ENCODE measurements at regions not wholly inside any gene's neighbourhood (a gene's known extent, or its start where the extent isn't known, plus 50 kb on each side); places are given as distances from the start of the nearest gene placed in this dataset.

DNA sequence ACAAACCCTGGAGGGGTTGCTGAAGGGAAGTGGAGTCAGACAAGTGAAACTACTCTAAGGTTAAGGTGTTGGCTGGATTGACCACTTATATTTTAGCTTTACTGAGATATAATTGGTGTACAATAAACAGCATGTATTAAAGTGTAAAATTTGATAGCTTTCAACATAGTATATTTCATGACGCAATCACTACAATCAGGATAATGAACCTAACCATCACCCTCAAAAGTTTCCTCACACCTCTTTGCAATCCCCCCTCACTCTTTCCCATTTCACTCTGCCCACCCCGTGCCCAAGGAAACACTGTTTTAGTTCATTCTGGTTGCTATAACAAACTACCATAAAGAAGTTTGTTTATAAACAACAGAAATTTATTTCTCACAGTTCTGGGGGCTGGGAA, 508.0 kb downstream of the FGF9 start:
- DNase-seq (ENCODE audit: low read depth in 3 of 3): no peak

DNA sequence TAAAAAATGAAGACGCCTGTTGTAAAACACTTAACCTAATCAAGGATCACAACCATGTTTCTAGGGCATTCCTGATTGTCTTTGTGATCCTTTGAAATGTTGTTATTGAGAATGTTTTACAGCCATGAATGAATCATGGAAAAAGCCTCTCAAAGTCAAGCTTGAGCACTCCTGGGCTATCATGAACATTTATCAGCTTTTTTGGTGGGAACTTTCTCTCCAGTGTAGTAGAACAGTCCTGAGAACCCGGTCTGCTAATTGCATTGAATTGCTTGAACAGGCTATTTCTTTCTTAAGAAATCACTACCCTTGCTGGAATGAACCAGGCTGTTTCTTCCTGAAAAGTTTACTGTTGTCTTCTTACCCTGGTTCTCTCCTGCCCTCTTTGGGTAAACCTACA, 516.5 kb downstream of the FGF9 start:
- no peak for DNase-seq (ENCODE audit: low read depth in 3 of 3)

DNA sequence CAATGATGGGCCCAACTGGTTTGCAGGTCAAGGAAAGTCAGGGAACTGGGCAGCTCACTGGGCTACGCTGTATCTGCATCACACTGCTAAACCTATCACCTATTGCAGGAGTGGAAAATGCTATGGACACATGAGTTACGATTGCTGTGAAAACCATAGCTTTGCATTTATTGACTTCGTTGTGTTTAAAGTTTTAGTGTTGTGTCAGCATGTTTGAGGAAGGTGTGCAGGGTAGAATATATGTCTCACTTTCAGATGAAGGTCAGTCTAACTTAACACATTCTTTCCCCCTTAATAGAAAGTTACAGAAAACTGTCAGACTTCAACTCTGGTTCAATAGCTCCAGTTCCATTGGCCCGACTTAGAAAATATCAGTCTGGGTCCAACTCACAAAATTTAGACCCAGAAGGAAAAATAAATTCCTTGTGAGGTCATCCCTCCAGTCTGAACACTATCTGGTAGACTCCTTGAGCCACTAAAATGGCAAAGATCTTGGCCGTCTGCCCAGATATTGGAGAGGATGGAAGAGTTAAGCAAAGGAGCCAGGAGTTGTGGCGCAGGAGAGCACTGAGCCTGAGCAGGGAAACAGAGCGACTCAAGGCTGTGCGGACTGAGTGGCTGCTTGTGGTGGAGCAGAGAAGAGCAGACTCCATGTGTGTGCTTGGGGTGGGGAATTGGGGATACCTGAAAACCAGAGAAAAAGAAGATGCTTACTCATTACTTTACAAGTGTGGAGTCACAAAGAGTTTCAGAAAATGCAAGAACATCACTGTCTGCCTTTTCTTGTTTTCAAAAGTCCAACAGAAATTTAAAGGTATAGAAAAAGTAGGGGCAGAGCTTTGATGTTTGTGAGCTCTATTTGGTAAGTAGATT, 518.5 kb downstream of the FGF9 start:
- no peak for DNase-seq (ENCODE audit: low read depth in 3 of 3)

DNA sequence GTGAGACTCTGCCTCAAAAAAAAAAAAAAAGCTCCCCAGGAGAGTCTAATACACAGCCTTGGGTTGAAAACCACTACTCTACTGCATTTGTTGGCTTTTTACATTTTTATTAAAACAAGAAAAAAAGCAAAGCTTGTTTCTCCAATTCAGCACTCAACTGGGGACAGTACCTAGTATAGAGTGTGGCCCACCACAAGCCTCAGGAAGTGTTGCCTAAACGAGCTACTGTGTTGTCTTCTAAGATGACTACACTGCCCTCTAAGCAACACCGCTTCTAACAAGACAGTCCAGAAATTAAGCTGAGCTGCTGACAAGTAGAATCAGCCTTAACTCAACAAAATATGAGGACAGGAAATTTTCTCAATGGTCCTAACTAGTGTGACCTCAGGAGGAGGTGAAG, 522.2 kb downstream of the FGF9 start:
- DNase-seq (ENCODE audit: low read depth in 3 of 3): no peak

DNA sequence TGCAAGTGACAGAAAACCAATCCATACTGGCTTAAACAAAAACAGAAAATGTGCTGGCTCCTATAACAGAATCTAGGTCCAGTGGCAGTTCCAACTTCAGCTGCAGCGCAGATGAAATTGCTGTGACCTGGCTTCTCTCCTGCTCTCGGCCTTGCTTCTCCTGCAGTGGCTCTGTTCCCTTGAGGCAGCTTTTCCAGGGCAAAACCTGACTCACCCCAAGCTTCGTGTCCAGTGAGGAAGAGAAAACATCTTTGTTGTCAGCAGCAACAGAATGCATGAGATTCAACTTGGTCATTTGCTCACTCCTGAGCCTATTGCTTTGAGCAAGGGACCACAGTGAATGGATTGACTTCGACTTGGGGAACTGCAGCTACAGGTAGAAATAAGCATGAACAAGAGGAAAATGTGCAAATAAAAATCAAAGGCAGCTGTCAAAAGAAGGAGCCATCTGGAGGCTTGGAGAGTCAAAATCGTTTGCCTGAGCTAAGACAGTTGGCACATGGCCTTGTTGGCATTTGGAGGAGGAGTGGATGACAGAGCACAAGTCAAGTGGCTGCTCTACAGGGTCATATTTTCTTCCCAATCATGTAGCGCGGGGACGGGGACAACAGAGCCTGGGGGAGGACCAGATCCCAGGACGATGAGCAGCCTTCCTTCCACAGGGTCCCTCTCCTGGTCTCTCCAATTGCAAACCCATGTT, 523.4 kb downstream of the FGF9 start:
- no peak for DNase-seq (ENCODE audit: low read depth in 3 of 3)

DNA sequence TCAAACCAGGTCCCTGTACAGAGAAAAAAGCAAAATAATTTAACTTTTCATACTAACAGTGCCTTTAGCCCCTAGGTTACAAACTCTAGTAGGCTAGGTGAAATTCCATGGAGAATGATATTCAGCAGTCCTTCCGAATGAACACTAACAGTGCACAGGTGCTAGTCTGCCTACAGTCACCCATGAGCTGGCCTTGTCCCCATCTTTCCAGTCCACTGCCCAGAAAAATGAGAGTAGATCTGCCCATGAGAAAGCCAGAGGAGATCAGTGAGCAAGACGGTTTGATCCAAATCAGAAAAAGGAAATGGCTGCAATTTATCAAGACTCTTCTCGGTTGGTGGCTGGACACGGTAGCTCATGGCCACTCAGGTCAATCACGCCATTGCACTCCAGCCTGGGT, 524.9 kb downstream of the FGF9 start:
- DNase-seq (ENCODE audit: low read depth in 3 of 3): no peak

DNA sequence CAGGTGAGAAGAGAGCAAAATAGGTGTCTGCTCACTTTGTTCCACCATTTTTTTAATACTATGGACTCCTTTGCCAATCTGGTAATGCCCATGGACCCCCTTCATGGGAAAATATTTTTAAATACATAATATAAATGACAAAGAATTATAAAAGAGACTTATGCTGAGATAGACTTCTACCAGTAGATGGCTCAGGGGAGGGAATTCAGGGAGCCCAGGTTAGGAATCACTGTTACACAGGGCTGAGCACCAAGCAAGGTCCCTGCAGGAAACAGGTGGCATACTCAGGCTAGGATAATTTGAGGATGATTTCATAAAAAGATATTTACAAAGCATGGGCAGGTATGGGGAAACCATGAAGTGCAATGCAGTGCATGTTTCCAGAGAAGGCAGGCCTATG, 525.9 kb downstream of the FGF9 start:
- DNase-seq (ENCODE audit: low read depth in 3 of 3): no peak

DNA sequence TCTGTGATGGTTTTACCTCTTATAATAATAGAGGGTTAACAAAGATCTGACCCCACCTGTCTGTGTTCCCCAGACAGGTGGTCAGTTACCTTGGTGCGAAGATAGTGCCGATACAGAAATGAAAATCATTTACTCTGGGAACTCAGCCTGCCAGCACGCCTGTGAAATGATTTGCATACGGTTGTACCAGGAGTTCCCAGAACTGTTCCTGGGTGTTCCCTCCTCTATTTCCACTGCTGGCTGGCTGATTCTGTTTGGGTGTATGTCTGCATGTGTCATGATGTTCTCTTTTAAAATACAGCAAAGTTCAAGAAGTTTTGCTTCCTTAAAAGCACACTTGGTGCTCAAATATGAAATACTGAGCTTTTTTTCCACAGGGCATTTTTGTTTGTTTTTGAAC, 527.1 kb downstream of the FGF9 start:
- DNase-seq (ENCODE audit: low read depth in 3 of 3): no peak

DNA sequence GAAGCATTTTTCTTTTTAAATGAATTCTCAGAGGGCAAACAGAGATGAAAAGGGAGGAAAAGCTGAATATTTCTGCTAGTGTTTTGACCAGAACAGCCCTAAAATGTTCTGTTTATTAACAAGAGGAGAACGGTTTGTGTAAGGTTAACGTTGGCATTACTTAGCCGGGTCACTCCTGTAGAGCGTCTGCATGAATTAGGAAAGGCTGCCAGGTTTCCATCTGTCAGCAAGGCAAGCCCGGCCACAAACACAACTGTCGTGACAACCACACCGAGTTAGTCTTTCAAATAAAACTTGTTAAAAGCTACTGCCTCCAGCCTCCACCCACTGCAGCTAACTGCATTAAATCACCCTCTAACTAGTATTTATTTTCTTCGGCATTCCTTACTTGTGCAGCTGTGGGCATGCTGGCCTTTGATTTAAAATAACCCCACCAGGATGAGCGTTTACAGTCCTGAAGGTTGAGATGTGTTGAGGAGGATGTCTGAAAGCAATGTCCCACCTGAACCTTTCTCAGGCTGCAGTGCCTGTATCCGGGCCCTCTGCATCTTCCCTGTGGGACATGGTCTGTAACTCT, 527.9 kb downstream of the FGF9 start:
- DNase-seq (ENCODE audit: low read depth in 3 of 3): no peak

DNA sequence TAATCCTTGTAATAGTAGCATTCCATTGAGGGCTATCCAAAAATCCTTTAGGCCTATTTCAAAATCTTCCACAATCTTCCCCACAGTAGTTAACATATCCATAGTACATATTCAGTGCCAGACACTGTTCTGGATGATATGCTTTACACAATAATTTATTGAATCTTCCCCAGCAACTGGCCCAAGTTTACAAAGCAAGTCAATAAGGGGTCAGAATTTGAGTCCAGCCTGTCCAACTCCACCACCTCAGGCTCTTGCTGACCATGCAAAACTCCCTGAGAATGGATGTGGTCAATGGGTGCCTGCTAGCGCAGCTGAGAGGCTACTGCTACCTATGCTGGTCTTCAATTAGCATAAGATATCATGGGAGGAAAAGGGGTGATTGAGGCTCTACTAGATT, 529.6 kb downstream of the FGF9 start:
- DNase-seq (ENCODE audit: low read depth in 3 of 3): no peak

DNA sequence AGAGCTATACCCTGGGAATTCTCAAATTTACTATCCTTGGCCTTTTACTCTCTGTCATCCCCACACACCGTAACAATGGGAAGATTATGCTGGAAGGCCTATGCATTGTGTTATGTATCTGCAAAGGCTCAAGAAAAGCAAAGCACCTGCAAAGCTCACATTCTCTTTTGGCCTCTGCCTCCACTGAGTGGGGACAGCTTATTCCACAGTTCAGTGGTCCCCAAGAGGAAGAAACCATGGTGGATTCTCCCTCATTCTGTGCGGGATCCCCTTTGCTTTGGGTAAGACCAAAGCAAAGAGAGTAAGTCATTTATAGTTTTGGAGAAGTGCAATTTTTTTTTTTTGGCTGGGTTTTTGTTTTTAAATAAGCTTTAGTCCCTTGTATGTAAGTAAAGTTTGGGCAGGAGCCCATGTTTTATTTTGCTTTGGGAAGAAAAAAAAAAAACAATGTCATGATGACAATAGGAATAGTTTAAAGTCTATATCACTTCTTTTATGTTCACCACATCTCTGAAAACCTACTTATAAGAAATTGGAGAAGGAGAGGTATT, 530.6 kb downstream of the FGF9 start:
- DNase-seq (ENCODE audit: low read depth in 3 of 3): no peak

DNA sequence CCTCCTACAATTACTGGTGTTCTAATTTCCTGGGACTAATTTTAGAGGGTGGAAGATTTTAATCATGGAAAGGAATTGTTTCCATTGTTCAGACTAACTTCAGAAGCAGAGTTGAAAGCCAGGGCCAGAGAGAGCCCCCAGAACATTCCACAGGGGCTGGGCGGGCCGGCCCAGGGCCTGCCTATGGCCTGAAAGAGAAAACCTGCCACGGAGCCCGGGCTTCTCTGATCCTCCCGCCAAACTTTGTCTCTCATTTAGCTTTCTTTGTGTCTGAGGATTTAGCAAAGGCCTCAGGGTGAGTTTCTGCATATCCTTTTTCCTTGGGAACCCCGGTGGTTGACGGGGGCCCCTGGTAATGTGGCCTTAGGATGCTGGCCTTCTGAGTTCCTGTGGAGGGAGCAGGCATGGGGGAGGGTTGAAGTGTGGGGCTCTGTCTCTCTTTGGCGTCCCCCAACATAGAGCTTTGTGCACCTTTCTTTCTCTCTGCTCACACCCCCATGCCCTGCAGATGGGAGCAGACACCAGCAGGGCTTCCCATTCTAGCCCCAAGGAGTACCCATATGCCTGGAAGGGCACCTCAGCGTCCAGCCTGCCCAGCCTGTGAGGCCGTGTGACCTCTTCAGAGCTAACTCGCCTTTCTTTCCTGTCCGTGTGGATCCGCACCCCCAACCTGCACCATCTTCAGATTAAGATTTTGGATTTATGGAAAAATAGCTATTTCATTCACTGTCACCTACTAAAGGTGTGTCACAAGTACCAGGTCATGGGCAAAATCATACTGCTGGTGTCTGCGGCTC, 539.5 kb downstream of the FGF9 start:
- DNase-seq (ENCODE audit: low read depth in 3 of 3): no peak

DNA sequence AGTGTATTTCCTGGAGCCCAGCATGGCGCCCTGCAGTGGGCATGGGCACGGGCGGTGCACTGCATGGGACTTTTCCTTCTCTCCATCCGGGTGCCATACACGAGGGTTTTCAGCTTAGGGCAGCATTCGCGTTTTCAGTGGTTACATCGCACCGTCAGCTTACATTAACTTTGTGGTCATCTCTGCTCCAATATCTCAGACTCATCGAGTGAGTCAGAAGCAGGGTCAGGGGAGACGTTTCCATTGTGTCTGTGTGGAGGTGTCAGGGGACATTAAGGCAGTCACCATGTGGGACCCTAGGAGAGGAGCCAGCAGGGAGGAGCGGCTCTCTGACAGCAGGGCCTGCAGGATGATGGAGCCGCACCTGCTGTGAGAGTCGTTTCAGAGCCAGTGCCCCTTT, 541.0 kb downstream of the FGF9 start:
- DNase-seq (ENCODE audit: low read depth in 3 of 3): no peak

DNA sequence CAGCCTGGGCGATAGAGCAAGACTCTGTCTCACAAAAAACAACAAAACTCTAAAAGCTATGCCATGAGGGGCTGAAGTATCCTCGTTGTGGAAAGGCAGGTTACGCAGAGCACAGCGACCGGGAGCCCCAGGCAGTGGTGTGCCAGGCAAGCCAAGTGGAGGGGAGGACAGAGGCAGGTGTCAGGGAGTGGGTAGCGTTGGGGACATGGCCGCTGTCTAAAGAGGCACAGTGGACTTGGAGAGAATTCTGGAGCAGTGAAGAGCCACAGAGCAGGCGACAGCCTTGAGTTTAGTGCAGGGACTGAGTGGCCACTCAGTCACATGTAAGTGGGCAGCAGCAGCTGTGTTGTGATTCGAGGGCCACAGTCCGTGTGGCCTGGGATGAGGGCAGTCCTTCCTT, 541.7 kb downstream of the FGF9 start:
- no peak for DNase-seq (ENCODE audit: low read depth in 3 of 3)

DNA sequence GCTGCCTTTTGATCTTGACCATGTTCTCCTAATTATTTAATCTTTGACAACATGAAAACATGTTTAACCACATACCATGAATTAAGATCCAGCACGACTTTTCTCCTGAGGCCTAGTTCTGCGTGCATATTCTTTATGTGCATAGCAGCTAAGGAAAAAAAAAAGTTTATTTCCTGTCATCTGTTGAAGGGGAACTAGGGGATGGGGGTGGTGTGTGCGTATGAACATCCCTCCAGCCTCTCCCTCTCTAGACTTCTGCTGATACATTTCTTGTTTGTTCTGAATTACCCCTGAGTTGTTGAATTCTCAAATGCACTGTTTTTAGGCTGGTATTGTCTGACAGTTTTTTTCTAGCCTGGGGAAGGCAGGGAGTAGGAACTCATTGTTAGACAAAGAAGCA, 543.3 kb downstream of the FGF9 start:
- no peak for DNase-seq (ENCODE audit: low read depth in 3 of 3)

DNA sequence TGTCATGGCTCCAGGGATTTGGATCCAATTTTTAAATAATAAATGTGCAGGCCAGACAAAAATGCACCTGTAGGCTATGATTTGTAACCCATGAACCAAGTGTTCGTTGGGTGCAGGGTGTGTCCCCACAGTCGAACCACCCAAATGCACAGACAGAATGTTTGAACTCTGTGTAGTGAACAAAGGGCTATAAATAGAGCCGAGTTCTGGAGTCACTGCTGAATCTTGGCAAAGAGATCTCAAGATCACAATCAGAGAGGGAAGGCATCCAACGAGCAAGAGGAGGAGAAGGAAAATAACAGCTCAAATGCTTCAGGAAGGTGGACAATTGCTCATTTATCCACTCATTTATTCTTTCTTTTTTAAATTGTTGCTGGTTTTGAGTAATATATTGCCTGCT, 547.9 kb downstream of the FGF9 start:
- DNase-seq (ENCODE audit: low read depth in 3 of 3): no peak

DNA sequence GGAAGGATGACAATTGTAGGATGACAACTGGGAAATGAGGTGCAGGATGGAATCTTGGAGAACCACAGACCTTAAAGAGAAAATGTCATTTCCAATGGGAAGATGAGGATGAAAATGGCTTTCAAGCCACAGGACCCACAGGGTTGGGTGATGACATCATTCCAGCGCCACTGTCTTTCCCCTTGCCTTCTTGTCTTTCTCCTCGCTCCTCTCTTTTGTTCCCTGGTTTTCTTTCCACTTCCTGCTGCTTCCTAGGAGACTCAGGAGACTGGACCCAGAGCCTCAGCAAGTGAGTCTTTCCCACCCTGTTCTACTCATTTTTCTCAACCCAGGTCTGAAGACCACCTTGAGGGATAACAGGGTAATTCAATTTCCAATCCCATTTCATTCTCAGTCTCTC, 548.8 kb downstream of the FGF9 start:
- no peak for DNase-seq (ENCODE audit: low read depth in 3 of 3)

DNA sequence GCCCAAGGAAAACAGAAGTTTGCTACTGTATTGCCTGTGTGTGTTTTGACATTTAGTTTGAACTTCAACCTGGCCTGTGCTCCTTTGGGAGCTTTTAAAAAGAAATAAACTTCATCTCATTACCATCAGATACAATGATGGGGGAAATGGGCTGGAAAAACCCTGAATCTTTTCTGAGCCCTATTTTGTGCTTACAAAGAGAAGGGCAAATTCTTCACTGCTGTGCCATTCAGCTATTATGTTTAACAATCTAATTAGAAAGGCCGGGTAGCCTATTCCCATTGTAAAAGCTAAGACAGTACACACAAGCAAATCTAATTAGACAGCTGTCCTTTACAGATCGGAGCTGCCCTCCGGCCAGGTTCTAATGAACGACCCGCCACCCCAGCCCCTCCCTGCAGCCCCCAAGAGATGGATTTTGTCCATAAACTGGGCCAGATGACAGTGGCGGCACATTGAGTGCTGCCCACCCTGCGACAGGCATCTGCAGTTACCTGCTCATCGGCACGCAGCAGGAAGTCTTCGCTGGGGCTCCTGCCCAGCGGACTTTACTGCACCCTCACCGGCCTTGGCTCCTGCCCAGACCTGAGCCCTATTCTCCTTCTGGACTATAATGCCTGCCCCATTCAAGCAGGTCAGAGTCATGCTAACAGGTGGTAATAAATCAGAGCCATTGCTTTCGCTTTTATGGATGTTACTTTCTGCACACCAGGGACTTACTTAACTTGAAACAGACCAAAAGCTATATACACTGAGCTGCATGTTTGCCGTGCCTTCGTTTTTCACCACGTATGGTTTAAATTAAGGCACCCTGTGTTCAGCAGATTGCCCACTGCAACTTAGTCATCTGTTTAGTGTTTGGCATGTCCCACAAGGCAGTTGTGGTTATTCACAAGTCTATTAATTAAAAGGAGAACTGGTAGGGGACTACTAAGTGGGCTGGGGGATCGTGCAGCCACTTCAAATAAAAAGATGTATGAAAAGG, 549.6 kb downstream of the FGF9 start:
- no peak for DNase-seq (ENCODE audit: low read depth in 3 of 3)

DNA sequence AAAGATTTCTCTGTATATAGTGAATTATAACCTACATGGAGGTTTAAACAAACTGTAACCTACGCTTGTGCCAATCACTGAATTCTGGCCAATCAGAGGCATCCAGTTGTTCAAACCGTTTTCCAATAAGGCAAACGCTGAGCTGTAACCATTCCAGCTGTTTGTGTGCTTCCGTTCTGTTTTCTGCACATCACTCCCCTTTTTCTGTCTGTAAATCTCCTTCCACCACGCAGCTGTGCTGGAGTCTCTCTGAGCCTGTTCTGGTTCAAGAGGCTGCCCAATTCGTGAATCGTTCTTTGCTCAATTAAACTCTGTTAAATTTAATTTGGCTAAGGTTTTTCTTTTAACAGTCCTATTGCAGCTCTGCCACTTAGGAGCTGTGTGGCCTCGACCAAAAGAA, 552.5 kb downstream of the FGF9 start:
- no peak for DNase-seq (ENCODE audit: low read depth in 3 of 3)

DNA sequence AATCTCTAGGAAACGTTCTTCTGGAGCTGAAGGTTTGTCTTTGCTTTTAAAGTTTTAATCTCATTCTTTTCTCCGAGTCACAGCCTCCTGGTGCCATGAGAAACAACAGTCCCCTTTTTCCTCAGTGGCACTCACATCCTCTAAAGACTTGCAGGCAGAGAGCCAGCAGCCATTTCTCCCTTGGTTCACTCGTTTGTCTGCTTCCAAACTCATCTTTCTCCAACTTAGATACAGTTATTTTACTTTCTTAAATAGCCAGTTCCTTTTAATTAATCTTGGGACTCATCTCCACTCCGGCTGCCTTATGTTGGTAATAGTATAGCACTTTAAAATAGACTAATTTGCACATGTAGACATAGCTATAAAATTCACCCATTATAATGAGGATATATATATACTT, 555.2 kb downstream of the FGF9 start:
- DNase-seq (ENCODE audit: low read depth in 3 of 3): no peak

DNA sequence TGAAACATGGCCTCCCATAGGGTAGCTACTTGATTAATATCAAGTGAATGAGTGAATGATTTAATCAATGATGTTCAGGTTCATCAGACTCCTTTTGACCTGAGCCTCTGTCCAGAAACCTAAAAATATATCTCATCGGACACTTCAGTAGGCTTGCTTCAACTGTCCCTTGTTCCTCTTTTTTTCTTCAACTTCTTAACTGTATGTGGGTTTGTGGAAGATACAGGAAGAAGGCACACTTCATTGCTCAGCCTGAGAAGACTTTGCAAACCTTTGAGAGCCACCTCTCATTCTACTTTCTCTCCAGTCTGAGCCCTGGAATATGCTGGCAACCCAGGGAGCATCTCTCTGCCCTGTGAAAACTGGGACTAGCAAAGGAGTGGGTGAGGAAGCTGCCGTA, 557.0 kb downstream of the FGF9 start:
- no peak for DNase-seq (ENCODE audit: low read depth in 3 of 3)

Measured in stimulated activated CD4-positive, alpha-beta T cell treated with anti-CD3 and anti-CD28 coated beads, TNF-alpha, amount 100 ng/mL, for 48 hours (primary cell).